ENCODE measurements at regions not wholly inside any gene's neighbourhood (a gene's known extent, or its start where the extent isn't known, plus 50 kb on each side); places are given as distances from the start of the nearest gene placed in this dataset.

GRCh38 chr4:155552180-155552579, 114.5 kb upstream of the GUCY1A1 start:
- DNase-seq, result no peak

- no peak for DNase-seq
These were observed 118.5 kb upstream of the GUCY1A1 start for GRCh38 chr4:155548173-155548572.

GRCh38 chr4:155546451-155546850, 120.2 kb upstream of the GUCY1A1 start:
- DNase-seq, result no peak

GRCh38 chr4:155545456-155545855, 121.2 kb upstream of the GUCY1A1 start:
- DNase-seq, result no peak

GRCh38 chr4:155544547-155544946, 122.1 kb upstream of the GUCY1A1 start:
- DNase-seq, result no peak

DNA sequence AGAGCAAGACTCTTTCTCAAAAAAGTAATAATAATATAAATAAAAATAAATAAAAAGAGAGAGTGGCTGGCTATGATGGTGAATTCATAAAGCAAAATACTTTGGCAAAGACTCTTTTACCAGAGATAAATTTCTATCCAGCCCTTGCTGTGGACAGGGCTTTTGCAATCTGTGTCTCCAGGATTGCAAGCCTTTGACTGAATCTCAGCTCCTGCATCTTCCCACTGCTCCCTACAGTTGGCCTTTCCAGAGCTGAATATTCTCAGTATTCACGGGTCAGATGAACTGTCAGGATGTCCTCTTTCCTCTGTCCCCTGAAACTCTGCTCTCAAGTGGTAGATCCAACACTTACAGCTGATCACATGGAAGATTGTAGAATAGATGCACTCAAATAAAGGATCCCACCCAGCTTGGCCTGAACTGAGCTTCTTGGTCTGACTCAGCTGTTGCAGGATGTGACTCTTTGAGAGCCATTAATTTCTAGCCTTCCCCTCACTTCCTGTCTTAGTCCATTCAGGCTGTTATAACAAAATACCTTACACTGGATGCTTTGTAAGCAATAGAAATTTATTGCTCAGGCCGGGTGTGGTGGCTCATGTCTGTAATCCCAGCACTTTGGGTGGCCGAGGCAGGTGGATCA, 123.4 kb upstream of the GUCY1A1 start:
- DNase-seq, result no peak

GRCh38 chr4:155542415-155542814, 124.2 kb upstream of the GUCY1A1 start:
- DNase-seq, result no peak

DNA sequence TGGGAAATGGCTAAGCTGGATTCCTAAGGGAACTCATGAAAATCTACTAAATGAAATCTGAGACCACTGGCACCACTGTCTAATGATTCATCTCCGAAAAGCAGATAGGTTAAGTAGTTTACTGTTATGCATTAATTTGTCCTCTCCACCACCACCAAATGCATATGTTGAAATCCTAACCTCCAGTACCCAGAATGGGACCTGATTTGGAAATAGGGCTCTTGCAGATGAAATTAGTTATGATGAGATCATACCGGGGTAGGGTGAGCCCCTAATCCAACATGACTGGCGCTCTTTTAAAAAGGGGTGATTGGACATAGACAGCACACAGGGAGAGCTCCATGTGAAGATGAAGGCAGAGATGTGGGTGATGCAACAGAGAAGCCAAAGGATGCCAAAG, 124.9 kb upstream of the GUCY1A1 start:
- DNase-seq, result no peak

- no peak for DNase-seq
These were observed 126.0 kb upstream of the GUCY1A1 start for GRCh38 chr4:155540698-155541097.

DNA sequence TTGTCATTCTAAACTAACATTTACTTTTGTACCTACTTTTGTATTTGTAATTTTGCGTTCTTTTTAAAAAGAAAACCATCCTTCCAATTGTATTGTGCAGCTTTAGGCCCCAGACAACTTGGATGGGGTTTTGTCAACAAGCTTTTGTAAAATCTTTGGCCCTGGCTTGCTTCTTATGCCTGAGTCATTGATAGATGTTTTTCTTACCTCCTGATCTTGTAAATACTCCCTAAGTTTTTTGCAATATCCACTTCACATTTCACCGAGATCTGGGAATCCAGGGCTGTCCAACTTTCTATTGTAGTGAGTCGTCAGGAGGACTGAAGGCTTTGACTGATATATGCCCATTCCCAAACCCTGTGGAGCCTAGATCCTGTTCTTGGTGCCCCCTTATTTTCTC, 126.9 kb upstream of the GUCY1A1 start:
- no peak for DNase-seq

DNA sequence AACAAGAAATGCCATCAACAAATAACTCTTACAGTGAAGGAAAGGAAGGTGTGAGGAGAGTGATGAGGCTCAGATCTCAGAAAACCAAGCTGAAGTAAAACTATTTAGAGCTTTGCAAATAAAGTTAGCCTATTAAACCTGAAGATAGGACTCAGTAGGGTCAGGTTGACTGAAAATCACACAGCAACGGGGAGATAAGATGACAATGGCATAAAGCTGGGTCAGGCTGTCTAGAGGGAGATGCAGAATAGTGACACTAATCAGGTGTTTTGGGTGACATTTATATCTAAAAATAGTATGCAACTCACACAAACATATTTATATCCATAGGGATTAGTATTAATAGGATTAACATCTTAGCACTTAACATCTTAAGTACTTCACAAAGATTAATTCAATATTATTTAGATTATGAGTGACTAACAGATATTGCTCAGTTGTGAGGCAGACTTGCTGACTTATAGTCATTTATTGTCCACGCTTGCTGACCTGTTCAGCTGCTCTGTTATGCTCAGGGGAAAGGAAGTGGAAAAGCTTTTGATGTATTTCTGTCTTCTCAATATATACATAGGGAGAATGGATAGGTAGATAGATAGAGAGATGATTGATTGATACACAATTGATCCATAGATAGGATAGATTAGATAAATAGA, 130.7 kb upstream of the GUCY1A1 start:
- DNase-seq, result no peak

DNA sequence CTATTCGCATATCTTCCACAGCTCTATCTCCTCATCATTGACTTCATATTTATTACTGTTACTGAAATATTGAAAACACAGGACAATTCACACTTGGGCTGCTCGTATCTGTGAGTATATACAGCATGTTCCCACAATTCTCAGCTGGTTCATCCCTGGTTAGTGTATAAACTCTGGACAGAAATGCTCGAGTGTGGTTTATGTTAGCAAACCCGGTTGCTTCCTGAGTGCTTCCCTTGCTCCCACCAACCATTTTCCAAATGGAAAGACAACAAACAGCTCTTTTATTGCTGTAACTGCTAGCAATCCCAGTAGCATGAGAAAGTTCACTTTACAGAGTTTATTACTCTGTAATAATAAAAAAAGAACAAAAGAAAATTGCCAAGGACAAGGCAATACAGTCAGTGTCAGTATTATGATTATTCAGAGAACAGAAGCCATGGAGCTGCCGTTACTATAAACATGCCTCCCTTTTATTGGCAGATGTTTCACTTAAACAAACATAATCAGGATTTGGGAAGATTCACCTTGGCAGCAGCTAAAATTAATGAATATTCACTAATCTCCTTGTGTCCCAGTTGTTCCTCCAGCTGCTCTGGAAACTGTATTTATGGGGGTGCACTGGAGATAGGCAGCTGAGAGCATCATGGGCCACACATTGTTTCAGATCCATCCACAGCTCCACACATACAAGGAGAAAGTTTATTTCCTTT, 134.1 kb upstream of the GUCY1A1 start:
- no peak for DNase-seq

DNA sequence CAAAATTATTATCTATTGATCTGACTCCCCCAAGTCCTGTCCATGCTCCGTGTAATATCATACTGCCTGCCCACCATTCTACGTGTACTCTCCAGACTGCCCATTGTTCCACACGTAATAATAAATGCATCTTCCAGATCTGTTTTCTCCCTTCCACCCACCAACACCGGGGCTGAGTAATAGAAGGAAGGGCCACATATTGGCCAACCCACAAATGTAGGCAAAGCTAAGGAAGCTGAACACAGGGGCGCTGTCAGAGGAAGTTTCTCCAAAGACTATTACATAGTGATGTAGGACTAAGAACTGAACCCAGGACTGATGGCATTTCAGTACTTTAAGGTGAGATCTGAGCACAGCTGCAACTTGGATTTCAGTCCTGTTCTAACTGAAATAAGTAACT, 135.8 kb upstream of the GUCY1A1 start:
- DNase-seq, result no peak

DNA sequence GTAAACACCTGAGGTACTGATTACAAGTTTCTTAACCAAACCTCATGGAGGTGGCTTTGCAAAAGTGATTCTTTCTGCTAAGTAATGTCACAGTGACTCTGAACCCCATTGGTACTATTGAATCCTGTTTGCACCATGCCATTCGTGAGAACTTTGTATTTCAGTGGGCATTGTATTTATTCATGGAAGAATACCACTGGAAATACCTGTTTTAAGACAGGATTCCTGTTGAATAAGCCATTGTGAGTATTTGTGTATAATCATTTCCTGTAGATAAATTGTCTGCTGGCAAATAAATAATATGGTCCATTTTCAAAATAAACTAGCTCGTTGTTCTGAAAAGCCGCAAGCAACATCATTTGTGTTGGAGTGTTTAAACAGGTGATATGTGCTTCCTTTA, 136.4 kb upstream of the GUCY1A1 start:
- no peak for DNase-seq

DNA sequence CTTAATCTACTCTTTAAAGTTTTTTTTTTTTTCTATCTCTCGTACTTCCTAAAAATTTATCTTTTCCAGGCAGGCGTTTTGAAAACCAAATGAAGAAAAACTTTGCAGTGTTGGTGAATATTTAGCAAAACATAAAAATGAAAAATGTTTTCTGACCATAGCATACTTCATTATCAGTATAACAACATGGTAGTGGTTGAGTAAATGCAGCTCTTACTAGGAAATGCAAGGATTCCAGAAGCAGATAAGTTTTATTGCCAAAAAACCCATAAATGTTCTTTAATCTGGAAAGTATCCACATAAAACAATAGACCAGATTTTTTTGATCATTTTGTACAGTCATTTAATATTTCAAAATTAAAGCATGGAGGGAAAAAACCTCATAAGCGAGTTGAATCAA, 136.9 kb upstream of the GUCY1A1 start:
- no peak for DNase-seq

GRCh38 chr4:155529272-155529671, 137.4 kb upstream of the GUCY1A1 start:
- DNase-seq, result no peak

DNA sequence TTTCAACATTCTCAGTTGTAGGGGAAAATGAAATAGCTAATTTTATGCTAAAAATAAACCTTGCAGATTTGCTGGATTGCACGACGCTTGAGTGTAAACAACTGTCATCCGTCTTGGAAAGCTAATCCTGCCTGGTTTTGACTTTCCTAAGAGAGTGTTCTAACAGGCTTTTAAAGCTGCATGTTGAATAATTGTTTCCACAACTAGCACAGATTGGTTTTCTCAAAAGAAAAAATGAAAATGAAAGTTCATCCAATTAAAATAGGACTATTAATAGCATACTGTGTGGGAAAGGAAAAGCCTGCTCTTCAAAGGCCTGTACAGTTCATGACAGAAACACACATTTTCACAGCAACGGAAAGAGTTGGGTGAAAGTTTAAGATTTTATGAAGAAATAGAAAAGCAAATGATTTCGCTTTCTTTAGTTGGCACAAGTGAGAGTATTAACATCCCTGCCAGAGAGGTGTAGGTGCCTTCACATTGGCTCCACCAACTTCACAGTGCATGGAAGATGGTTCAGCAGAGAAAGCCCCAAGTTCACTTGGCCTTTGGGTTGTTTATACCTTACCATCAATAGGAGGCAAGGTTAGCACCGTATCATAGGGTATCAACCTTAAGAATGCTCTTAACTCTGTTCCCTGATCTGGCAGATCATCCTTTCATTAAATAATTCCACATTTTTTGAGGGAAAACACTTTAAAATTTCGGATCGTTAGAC, 140.0 kb upstream of the GUCY1A1 start:
- DNase-seq, result no peak

- no peak for DNase-seq
These were observed 141.7 kb upstream of the GUCY1A1 start for GRCh38 chr4:155524926-155525455.

DNA sequence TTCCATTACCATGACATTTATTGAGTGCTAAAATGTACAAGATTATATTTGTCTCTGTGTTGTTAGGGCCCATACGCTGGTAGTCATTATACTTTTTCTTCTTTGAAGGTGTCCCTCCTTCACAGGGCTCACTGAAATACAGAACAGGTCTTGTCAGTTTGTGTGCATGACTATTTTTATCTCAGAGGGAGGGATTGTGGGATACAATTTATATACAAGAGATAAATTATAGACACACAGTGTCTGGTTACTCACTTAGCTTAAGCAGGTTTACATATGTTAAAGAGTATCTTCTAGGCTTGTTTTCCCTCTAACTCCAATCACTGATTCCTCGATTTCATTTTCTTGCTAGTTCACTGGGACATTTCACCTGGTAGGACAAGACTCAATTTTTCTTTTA, 143.3 kb upstream of the GUCY1A1 start:
- DNase-seq, result no peak

- DNase-seq, result no peak
These were observed 144.4 kb upstream of the GUCY1A1 start for GRCh38 chr4:155522201-155522600.

GRCh38 chr4:155521382-155521781, 144.6 kb upstream of the MAP9 start:
- DNase-seq, result no peak

DNA sequence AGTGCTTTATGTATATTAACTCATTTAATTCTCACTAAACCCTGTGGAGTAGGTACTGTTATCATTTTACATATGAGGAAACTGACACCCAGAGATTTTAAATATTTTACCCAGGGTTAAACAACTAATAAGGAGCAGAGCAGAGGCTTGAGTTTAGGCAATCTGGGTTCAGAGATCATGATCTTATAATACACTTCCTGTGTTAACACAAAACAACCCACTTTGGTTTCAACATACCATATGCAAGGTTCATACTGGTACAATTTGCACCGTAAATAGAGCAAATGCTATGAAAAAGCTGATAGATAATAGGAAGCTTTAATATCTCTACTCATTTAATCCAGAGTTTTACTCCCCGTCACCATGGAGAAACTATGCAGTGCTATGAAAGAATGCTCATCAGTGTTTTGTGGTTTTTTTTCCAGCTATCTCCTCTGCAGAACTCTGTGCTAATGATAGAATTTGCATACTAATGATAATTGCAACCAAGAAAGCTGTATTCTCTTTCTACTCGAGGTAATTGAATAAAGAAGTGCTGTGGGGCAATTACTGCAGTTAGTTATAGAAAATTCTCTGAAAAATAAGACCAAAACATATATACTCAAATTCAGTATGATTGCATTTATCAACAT, 138.8 kb upstream of the MAP9 start:
- DNase-seq, result no peak

GRCh38 chr4:155514628-155515027, 137.9 kb upstream of the MAP9 start:
- no peak for DNase-seq
